GM19452 (cell line): ENCODE measurements at regions not wholly inside any gene's neighbourhood (a gene's known extent, or its start where the extent isn't known, plus 50 kb on each side); places are given as distances from the start of the nearest gene placed in this dataset.

Source experiments
- ATAC-seq: cut with Tn5 transposase; IDR thresholded peaks from one replicate; pipeline ENCODE4 v1.9.1; 2021; ENCODE audit not compliant: unreplicated experiment

GRCh38 chr6:126803769-126804168 lies 314.7 kb upstream of the RSPO3 start:
- ATAC-seq = peak; percentile 43

- ATAC-seq = peak; percentile 84
Observed at GRCh38 chr6:126804332-126805064, 314.0 kb upstream of the RSPO3 start.

- no peak for ATAC-seq
Observed at GRCh38 chr6:126805861-126806260, 312.6 kb upstream of the RSPO3 start.

GRCh38 chr6:126807876-126808275 lies 310.6 kb upstream of the RSPO3 start:
- ATAC-seq = no peak

- no peak for ATAC-seq
Observed at GRCh38 chr6:126811321-126811720, 307.1 kb upstream of the RSPO3 start.

GRCh38 chr6:126812010-126812409 lies 306.5 kb upstream of the RSPO3 start:
- ATAC-seq = no peak

GRCh38 chr6:126812651-126813050 lies 305.8 kb upstream of the RSPO3 start:
- no peak for ATAC-seq

GRCh38 chr6:126820634-126821033 lies 297.8 kb upstream of the RSPO3 start:
- no peak for ATAC-seq

GRCh38 chr6:126821706-126822105 lies 296.8 kb upstream of the RSPO3 start:
- no peak for ATAC-seq

- ATAC-seq = no peak
Observed at GRCh38 chr6:126824226-126824625, 294.2 kb upstream of the RSPO3 start.

- ATAC-seq = no peak
Observed at GRCh38 chr6:126824815-126825214, 293.7 kb upstream of the RSPO3 start.

GRCh38 chr6:126826166-126826714 lies 292.2 kb upstream of the RSPO3 start:
- no peak for ATAC-seq

- ATAC-seq = no peak
Observed at GRCh38 chr6:126831461-126831860, 287.0 kb upstream of the RSPO3 start.

GRCh38 chr6:126842769-126843168 lies 275.7 kb upstream of the RSPO3 start:
- ATAC-seq = no peak

- ATAC-seq = no peak
Observed at GRCh38 chr6:126848119-126848518, 270.4 kb upstream of the RSPO3 start.

- no peak for ATAC-seq
Observed at GRCh38 chr6:126867641-126868040, 250.8 kb upstream of the RSPO3 start.

- no peak for ATAC-seq
Observed at GRCh38 chr6:126873351-126873750, 245.1 kb upstream of the RSPO3 start.

- ATAC-seq = no peak
Observed at GRCh38 chr6:126873791-126874190, 244.7 kb upstream of the RSPO3 start.

- ATAC-seq = no peak
Observed at GRCh38 chr6:126876446-126876845, 242.0 kb upstream of the RSPO3 start.

- no peak for ATAC-seq
Observed at GRCh38 chr6:126880964-126881363, 237.5 kb upstream of the RSPO3 start.

GRCh38 chr6:126886106-126886505 lies 232.4 kb upstream of the RSPO3 start:
- no peak for ATAC-seq

- no peak for ATAC-seq
Observed at GRCh38 chr6:126888727-126889725, 229.4 kb upstream of the RSPO3 start.
